ENCODE measurements at regions not wholly inside any gene's neighbourhood (a gene's known extent, or its start where the extent isn't known, plus 50 kb on each side); places are given as distances from the start of the nearest gene placed in this dataset.
"Not testable (repeated sequence)": the region's sequence is repeated elsewhere in the genome, so short reads cannot be mapped to it uniquely, and the experiment has no call there.

DNA sequence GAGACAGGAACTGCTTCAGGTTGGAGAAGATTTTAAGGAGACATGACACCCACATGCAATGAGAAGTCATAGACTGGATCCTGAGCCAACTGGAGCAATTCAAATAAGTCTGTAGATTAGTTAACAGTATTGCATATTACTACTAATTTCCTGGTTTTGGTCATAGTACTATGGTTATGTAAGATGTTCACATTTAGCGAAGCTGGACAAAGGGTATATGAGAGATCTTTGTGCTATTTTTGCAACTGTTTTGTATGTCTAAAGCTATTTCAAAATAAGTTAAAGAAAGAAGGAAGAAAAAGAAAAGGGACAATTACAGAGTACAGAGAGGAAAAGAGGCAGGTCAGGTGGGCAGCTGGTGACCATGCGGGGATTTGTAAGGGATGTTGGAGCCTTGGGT is 116.5 kb upstream of the SVIL start:
- no peak for DNase-seq (ENCODE audit: low spot score)

DNA sequence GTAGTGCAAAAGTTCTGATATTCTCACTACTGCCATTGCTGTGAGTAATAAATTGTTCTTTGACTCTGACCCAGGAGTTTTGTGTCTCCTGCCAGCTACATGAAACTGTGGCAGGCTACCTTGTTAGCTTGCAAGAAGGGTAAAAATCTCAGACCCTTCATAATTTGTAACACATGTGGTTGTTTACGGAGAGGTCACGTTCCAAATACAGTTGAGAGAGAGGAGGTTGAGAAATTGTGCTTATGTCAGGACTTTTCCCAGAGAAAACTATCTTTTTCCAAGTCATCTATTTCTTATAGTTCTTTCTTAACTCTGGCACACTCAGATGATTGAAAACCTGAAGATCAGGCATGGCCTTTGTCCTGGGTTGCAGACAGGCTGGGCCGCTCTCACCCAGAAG is 114.4 kb upstream of the SVIL start:
- no peak for DNase-seq (ENCODE audit: low spot score)

DNA sequence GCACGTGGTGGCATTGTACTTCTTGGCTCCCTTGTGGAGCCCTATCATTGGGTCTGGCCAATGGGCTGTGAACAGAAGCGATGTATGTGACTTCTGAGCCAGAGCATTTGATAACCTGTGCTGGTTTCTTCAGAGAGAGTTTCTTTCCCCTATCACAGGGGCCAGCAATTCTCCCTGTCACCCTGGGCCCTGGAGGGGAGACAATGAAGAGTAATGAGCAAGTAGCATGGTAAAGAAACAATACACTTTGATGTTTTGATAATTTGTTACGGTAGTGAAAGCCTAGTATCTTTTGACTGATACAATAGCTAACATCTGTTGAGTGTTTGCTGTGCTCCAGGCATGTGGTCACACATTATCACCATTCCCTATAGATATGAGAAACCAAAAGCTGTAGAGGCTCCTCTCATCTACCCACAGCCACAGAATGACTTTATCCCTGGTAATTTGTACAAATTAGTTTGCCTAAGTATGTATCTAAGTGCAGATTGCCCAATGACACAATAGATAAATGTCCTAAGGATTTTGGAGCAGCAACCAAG is 113.4 kb upstream of the SVIL start:
- DNase-seq (ENCODE audit: low spot score) = no peak

DNA sequence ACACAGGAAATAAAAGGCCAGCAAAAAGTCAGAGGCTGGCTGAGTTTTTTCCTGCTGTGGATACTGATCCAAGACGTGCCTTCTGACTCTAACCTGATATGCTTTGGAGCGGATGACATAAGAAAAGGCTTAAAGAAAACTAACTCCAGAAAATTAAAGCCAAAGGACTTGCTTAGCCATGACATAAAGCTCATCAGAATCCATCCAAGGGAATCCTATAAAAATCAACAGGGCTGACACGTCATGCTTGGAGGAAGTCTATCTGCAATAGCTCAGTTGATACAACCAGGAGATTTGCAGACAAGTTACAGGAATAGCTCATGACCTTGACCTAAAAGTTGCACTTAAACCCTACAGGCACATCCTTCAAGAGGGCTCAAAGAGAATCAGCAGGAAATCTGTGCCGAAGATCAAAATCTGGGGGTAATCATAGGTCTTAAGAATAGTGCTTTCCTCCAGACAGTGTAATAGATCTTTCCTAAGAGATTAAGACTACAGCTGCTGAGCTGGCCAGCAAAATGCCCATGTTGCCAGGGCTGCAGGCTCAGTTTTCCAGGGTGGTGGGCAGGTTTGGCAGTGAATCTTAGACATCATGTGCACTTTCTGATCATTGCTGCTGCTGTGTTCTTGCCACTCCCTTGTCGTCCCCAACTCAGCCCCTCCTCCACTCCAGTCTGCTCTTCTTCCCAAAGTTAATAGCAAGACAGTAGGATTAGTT is 111.5 kb upstream of the SVIL start:
- no peak for DNase-seq (ENCODE audit: low spot score)

DNA sequence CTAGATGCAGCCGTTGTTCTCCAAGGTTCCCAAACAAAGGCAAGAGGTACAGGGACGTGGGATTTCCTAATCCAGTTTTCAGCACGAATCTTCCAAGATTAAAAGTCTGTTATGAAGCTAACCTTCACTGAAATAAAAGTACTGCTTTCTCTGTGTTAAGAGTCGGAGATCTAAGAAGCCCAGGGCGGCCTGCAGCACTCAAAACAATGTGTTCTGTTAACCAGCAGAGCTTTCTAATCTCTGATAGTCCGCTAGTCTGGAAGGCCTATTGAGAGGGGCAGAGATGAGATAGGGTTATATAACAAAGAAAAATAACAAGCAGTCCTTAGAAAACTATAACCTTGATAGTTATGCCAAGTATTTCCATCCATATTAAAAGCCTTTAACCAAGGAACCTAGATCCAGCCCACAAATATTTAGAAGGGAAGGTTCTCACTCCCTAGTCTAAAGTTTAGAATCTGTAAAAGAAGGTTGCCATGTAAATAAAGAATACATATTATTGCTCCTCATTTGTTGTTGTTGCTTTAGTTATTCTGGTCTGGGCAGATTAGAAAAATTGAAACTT is 106.3 kb upstream of the SVIL start:
- DNase-seq (ENCODE audit: low spot score) = no peak

DNA sequence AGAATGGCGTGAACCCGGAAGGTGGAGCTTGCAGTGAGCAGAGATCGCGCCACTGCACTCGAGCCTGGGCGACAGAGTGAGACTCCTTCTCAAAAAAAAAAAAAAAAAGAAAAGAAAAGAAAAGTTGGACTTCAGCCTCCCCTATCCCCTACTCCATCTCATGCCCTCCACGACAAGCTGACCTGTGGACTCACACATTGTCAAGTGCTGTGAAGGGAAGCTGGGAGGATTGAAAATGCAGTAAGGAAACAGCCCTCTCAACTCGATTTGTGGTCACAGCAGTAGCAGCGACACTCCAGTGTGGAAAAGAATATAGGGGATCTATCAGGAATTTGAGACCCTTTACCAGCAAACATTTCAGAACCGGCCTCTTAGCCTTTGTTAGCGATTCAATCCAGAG is 103.6 kb upstream of the SVIL start:
- DNase-seq (ENCODE audit: low spot score) = no peak

DNA sequence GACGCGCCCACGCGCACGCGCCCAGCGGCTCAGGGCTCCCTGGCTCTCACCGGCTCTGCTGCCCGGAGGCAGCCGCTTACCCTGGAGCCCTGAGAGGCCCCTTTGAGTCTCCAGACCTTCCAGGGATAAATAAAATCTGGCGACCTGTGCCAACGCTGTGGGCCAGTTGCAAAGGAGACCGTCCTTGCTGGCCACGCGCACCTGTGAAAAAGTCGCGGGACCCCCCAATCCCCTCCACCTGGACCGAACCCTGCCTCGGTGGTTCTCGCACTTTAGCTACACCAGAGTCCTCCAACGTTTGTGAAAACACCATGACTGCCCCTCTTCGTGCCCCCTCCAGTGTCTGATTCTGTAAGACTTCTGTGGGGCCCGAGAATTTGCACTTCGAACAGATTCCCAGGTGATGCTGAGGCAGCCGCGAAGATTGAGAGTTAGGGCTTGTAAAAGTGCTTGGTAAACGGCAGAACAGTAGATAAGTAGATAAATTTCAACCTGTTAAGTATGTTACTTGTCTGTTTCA is 102.4 kb upstream of the SVIL start:
- DNase-seq (ENCODE audit: low spot score) = peak; percentile 86

DNA sequence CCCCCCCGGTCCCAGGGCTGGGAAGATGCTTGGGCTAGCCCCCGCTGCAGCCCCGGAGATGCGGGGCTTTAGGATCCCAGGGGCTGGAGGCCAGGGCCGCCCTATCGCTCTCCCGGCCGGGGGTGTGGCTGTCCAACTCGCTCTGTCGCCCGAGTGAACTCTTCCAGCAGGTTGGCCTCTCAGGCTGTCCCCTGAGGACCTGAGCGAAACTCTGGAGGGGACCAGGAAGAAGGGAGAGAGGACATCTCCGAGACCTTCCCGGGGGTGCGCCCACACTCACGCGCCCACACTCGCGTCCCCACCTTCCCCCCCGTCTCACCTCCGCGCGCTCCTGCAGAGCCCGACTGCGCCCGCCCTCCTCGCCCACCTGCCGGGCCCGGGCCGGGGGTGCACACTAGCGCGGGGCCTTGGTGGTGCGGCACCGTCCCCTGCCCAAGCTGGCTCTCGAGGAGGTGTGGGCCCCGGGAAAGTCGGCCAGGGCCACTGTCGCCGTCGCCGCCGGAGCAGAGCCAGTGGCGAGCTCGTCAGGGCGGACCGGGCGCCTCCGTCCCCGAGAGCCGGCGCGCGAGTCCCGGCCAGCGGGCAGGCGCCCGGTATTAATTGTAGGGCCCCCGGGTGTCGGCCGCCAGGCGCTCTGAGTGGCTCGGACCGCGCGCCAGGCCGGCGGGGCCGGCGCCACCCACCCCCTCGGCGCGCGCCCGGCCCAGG is 101.7 kb upstream of the SVIL start:
- DNase-seq (ENCODE audit: low spot score) = peak; percentile 28

DNA sequence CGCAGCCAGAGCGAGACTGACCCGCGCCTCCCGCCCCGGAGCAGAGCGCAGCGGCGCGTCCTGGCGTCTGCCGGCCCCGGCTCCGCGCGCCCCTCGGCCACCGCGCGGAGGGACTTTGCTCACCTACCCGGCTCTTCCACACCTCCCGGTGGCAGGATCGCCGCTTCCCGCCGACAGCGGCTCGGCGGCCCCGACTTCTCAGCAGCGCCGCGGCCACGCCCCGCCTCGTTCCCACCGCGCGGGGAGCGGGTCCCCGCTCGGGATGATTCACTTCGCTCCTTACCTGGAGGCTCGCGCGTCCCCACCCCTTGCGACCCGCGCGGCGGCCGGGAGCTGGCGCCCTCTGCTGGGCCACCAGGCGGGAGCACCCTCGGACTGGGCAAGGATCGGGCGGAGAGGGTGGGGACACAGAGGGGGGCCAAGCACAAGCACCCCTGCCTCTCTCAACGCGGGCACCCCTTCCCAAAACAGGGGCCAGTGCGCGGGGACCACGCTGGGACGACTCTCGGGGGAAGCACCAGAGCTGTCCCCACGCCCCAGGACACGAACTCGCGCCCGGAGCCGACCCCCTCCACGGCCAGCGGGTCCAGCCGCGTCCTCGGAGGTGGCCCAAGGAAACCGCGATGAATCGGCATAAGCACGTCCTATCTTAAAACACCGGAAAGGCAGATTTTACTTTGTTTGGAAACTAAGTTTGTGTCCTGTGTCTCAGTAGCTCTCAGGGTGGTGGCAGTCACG is 101.0 kb upstream of the SVIL start:
- DNase-seq (ENCODE audit: low spot score) = peak; percentile 80

DNA sequence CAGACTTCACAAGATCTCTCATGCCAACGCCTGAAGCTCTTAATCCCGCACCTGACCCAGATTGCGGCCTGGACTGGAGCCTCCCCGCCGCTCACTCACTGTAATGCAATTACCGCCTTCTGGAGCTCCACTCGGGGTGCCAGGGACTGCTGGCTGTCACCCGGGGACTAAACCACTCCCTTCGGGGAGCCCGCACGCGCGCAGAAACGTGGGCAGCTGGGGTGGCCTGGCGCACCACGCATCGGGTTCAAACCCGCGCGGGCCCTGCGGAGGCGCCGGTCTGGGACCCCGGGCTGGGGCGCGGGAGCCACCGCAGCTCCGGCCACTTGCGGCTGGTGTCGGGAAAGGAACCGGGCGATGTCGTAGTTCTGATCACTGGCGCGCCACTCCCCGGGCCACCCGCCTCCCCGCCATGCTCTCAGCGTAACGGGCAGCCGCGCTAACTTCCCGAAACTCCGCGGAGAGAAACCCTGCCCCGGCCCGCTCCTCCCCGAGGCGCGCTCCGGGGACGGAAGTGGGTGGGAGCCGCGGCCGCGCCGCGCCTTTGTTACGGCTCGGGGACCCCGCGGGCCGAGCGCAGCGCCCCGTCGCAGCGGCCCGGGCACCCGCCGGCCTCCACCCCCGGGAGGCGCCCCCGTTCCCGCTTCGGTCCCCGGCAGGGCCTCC is 100.3 kb upstream of the SVIL start:
- peak; percentile 53 for DNase-seq (ENCODE audit: low spot score)

DNA sequence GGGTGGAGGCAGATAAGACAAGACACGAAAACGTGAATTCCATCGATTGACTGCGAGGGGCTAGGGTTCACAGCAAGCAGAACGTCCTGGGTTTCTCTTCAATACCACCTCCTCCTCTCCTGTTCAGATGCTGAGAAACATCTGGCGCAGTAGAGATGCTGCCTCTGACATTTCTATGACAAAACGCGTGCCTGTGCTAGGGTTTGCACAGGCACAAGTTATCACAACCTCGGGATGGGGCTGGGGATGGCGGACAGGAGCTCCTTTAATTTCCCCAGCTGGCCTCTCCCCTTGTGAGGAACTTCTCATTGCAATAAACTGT is 99.8 kb upstream of the SVIL start:
- DNase-seq (ENCODE audit: low spot score) = peak; percentile 31

DNA sequence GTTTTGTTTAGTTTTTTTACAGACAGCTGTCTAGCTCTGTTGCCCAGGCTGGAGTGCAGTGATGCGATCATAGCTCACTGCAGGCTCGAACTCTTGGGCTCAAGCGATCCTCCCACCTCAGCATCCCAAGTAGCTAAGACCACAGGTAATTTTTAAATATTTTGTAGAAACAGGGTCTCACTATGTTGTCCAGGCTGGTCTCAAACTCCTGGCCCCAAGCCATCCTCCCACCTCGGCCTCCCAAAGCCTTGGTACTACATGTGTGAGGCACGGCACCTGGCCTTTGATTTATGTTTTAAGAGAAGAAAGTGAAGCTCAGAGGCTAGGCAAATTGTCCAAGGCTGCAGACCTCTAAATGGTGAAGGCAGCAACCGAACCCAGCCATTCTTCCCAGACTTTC is 98.6 kb upstream of the SVIL start:
- DNase-seq (ENCODE audit: low spot score) = no peak

DNA sequence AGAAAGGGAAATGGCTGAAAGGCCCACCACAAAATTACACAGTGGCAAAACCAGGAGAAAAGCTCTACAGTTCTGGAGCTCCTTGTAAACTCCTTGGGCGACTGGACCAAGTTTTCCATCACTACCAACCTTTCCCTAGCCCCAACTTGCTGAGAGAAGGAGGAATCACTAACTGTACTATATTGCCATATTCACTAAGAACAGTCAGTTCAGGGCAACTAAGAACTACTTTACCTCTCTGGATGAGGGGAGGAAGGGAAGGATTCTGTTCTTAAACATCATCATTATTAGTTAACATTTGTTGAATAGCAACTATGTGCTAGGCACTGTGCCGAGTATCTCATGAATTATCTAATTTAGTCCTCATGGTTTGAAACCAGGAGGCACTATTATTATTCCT is 98.1 kb upstream of the SVIL start:
- no peak for DNase-seq (ENCODE audit: low spot score)

DNA sequence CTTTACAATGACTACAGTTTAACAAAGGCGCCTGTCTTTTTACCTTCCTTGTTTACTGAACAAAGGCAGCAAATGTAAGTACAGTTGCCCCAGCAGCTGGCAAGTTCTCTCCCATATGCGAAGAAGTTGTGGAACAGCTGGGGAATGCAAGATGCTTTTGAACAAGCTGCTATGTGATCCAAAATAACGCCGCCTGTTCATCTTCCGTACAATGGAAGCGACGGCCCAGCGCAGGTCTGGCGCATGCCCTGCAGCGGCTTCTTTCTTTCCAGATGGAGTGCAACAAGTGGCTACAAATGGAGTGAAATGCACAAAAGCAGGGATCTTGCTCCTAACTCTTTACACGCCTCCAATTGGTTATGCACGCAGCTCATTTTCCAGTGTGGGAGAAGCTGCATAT is 97.0 kb upstream of the SVIL start:
- DNase-seq (ENCODE audit: low spot score) = no peak

DNA sequence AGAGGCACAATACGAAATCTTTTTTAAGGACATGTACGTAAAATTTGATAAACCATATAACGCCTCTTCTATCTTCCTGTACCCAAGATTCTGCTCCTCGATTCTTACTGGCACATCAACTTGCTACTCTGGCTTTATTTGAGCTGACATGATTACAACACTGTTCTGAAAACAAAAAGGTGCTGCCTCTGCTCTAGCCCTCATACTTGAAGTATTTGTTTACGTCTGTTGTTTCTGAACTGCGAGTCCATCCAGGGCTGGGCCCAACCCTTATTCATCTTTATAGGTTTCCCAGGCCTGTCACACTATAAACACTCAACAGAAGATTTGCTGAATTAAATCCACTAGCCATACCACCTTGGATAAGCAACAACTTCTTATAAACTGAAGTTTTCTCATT is 96.2 kb upstream of the SVIL start:
- DNase-seq (ENCODE audit: low spot score) = no peak

DNA sequence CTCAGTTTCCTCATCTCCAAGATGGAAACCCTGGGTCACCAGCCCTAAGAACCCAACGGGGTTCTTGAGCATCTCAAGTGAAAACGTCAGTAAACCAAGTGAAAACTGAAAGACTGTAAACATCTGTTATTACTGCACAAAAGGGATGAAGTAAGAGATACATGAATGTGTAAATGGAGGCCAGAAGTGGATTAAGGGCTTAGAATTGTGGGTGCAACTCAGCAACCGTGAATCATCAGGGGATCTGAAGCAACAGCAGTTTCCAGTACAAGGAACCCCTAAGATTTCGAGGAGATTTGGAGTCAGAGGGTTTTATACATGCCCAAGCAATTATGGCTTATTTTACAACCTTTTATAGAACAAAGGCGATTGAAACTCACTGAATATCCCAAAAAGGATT is 95.7 kb upstream of the SVIL start:
- no peak for DNase-seq (ENCODE audit: low spot score)

DNA sequence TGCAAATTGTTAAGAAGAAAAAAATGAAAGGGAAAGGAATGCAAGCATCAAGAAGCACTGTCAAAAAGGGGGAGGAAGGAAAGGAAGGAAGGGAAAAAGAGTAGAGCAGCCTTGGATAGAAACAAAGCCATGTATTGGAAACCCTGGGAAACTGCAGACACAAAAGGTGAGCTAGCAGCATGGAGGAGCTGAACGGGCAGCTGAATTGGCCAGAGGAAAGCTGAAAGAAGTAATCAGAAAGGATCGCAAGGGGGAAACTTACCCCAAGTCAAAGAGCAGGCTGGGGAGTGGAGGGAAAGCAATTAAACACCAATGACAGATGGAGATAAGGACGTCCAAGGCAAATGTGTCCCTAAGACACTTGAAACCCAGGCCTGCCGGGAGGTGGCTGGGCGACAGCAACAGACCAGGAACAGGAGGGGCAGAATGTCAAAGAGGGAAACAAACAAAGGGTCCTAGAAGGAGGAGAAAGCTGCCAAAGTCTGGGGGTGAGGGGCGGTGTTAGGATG is 93.8 kb upstream of the SVIL start:
- no peak for DNase-seq (ENCODE audit: low spot score)

DNA sequence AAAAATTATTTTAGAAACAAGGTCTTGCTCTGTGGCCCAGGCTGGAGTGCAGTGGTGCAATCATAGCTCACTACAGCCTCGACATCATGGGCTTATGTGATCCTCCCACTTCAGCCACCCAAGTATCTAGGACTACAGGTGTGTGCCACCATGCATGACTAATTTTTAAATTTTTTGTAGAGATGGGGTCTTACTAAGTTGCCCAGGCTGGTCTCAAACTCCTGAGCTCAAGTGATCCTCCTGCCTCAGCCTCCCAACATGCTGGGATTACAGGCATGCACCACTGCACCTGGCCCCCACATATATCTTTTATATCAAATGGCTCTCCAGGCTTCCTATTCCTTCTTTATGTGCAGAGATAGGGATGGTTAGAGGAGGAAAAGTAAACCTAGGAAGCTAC is 91.2 kb upstream of the SVIL start:
- not testable (repeated sequence) for DNase-seq (ENCODE audit: low spot score)

DNA sequence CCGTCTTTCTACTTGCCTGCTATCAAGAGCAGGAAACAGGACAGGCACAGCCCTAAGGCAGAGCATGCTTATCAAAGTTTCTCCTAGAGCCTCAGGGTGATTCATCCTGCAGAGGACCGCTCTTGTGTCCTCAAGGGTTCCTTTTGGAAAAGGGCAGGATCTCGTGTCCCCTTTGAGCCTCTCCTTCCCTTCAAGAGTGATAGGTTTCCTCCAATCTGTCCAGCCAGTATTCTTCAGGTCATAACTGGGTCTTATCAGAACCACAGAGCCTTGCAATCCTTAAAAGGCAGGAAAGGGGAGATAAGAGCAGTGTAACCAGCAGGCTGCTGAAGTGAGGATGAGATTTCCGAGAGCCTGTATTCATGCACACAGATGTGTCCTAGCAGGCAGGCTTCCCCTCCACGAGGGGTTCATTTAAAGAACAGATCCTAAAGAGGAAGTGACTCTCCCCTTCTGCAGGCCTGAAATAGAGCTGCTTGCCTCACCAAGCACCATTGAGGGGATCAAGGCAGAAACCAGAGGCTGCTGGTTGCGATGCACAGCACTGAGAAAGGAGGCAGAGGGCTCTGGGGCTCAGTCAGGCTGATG is 90.5 kb upstream of the SVIL start:
- no peak for DNase-seq (ENCODE audit: low spot score)

DNA sequence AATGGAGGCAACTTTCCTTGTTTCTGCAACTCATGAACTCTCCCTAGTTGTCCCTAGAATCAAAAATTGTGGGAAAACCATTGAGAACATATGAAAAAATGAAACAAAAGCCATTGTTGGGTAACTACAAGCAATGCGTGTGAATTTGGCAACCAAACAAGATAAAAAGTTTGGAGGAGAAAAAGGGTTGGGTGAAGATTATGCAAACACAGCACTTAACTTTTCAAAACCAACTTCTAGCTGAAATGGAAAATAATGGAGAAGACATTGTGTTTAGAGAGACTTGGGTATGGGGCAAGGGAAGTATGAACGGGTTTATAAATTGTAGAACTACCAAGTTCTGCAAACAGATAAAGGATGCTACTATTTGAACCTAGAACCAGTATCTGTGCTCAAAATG is 89.0 kb upstream of the SVIL start:
- no peak for DNase-seq (ENCODE audit: low spot score)

DNA sequence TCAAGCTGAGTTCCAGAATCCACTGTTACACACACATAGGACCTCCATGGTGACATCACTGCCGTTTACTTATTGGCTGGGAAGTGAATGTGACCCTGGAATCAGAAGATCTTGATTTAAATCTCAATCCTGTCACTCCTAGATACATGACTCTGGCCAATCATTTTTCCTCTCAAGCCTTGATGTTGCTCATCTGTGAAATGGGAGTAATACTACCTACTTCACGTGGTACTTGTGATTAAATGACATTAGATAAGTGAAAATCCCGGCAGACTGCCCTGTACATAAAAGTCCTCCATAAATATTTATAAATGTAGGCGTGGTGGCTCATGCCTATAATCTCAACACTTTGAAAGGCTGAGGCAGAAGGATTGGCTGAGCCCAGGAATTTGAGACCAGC is 88.0 kb upstream of the SVIL start:
- no peak for DNase-seq (ENCODE audit: low spot score)
